Muscle of leg (tissue), 3 donors: ENCODE measurements at regions not wholly inside any gene's neighbourhood (a gene's known extent, or its start where the extent isn't known, plus 50 kb on each side); places are given as distances from the start of the nearest gene placed in this dataset.

Experiments used
- DNase-seq: peaks from one replicate; pipeline ENCODE4 v3.0.0; 2013
- H3K27ac ChIP-seq: one replicate; pipeline ENCODE4 v1.5.1; 2013; ENCODE audit warnings: mild to moderate bottlenecking, low read length, control low read depth
- H3K27me3 ChIP-seq: one replicate; pipeline ENCODE4 v1.6.1; 2013; ENCODE audit warnings: low read length; ENCODE audit not compliant: control insufficient read depth, insufficient read depth
- H3K36me3 ChIP-seq: one replicate; pipeline ENCODE4 v1.6.1; 2013; ENCODE audit warnings: low read length; ENCODE audit not compliant: control insufficient read depth, insufficient read depth
- H3K4me1 ChIP-seq: one replicate; pipeline ENCODE4 v1.6.1; 2013; ENCODE audit warnings: low read length; ENCODE audit not compliant: control insufficient read depth, insufficient read depth
- H3K4me3 ChIP-seq: one replicate; pipeline ENCODE4 v1.5.1; 2013; ENCODE audit warnings: low read length, control low read depth
- H3K9me3 ChIP-seq: replicated peaks from 2 replicates; pipeline ENCODE4 v1.6.1; 2013; ENCODE audit warnings: low read depth, low read length; ENCODE audit not compliant: control insufficient read depth
- WGBS: methylation state at CpG from one replicate; pipeline ENCODE4 v1.1.5; 2013; ENCODE audit warnings: missing lambda C conversion rate; ENCODE audit not compliant: insufficient coverage; 5-methylcytosine and 5-hydroxymethylcytosine counted together

GRCh38 chr6:56764081-56764566 is 121.4 kb upstream of the DST start:
- Histone ChIP-seq H3K4me3 (no peak overlapping the region), H3K4me1 (no peaks in the 10 kb centered on the region), H3K27ac (no peak overlapping the region), H3K9me3 (no peaks in the 10 kb centered on the region), H3K36me3 (no peaks in the 10 kb centered on the region), H3K27me3 (no peaks in the 10 kb centered on the region)
- no peak for DNase-seq
- 52% methylated on average over 3 of the region's 3 CpGs for WGBS

- no peaks in the 10 kb centered on the region for H3K27me3 ChIP-seq
- H3K9me3 ChIP-seq, result no peaks in the 10 kb centered on the region
- H3K4me1 ChIP-seq, result peaks cover 6% of the 10 kb centered on the region
- no peaks in the 10 kb centered on the region for H3K36me3 ChIP-seq
- no peak overlapping the region for H3K4me3 ChIP-seq
- no peak for DNase-seq
- no peak overlapping the region for H3K27ac ChIP-seq
- WGBS, result no CpG with 5 or more reads among the region's 1 CpG
These were observed 119.0 kb upstream of the DST start for GRCh38 chr6:56761651-56762050.

- WGBS, result 67% methylated on average over 1 of the region's 1 CpG
- no peak overlapping the region for H3K27ac ChIP-seq
- H3K4me3 ChIP-seq, result no peak overlapping the region
- H3K4me1 ChIP-seq, result peaks cover 6% of the 10 kb centered on the region
- H3K9me3 ChIP-seq, result no peaks in the 10 kb centered on the region
- no peaks in the 10 kb centered on the region for H3K27me3 ChIP-seq
- DNase-seq, result no peak
- no peaks in the 10 kb centered on the region for H3K36me3 ChIP-seq
These were observed 118.2 kb upstream of the DST start for GRCh38 chr6:56760842-56761241.

- WGBS, result 70% methylated on average over 2 of the region's 2 CpGs
- H3K27ac ChIP-seq, result no peak overlapping the region
- peaks cover 6% of the 10 kb centered on the region for H3K4me1 ChIP-seq
- H3K36me3 ChIP-seq, result no peaks in the 10 kb centered on the region
- peak; percentile 27 for DNase-seq
- H3K27me3 ChIP-seq, result no peaks in the 10 kb centered on the region
- no peaks in the 10 kb centered on the region for H3K9me3 ChIP-seq
- H3K4me3 ChIP-seq, result no peak overlapping the region
These were observed 116.8 kb upstream of the DST start for GRCh38 chr6:56759521-56759920.

GRCh38 chr6:56758553-56758952 is 115.9 kb upstream of the DST start:
- Histone ChIP-seq H3K27me3 (no peaks in the 10 kb centered on the region), H3K9me3 (no peaks in the 10 kb centered on the region), H3K36me3 (no peaks in the 10 kb centered on the region), H3K27ac (no peak overlapping the region), H3K4me3 (no peak overlapping the region), H3K4me1 (peaks cover 6% of the 10 kb centered on the region)
- DNase-seq, result no peak
- WGBS, result 81% methylated on average over 2 of the region's 2 CpGs

- H3K27ac ChIP-seq, result no peak overlapping the region
- DNase-seq, result no peak
- H3K9me3 ChIP-seq, result no peaks in the 10 kb centered on the region
- H3K4me3 ChIP-seq, result no peak overlapping the region
- H3K4me1 ChIP-seq, result peaks cover 6% of the 10 kb centered on the region
- H3K27me3 ChIP-seq, result no peaks in the 10 kb centered on the region
- no peaks in the 10 kb centered on the region for H3K36me3 ChIP-seq
These were observed 115.4 kb upstream of the DST start for GRCh38 chr6:56758120-56758519.

GRCh38 chr6:56757588-56757984 is 114.9 kb upstream of the DST start:
- DNase-seq, result no peak
- Histone ChIP-seq H3K4me3 (no peak overlapping the region), H3K27ac (no peak overlapping the region), H3K4me1 (peaks cover 6% of the 10 kb centered on the region), H3K9me3 (no peaks in the 10 kb centered on the region), H3K36me3 (no peaks in the 10 kb centered on the region), H3K27me3 (no peaks in the 10 kb centered on the region)
- no CpG with 5 or more reads among the region's 1 CpG for WGBS

GRCh38 chr6:56756791-56757587 is 114.3 kb upstream of the DST start:
- no peak overlapping the region for H3K4me3 ChIP-seq
- no peaks in the 10 kb centered on the region for H3K9me3 ChIP-seq
- H3K36me3 ChIP-seq, result no peaks in the 10 kb centered on the region
- no CpG with 5 or more reads among the region's 1 CpG for WGBS
- no peak for DNase-seq
- H3K27me3 ChIP-seq, result no peaks in the 10 kb centered on the region
- H3K27ac ChIP-seq, result no peak overlapping the region
- peaks cover 6% of the 10 kb centered on the region for H3K4me1 ChIP-seq

- Histone ChIP-seq H3K9me3 (no peaks in the 10 kb centered on the region), H3K27ac (no peak overlapping the region), H3K4me3 (no peak overlapping the region), H3K36me3 (no peaks in the 10 kb centered on the region), H3K27me3 (no peaks in the 10 kb centered on the region), H3K4me1 (peaks cover 6% of the 10 kb centered on the region)
- WGBS, result 67% methylated on average over 3 of the region's 4 CpGs
- no peak for DNase-seq
These were observed 113.6 kb upstream of the DST start for GRCh38 chr6:56756219-56756789.

- H3K36me3 ChIP-seq, result no peaks in the 10 kb centered on the region
- peaks cover 6% of the 10 kb centered on the region for H3K4me1 ChIP-seq
- no peaks in the 10 kb centered on the region for H3K27me3 ChIP-seq
- 73% methylated on average over 2 of the region's 2 CpGs for WGBS
- H3K27ac ChIP-seq, result no peak overlapping the region
- H3K9me3 ChIP-seq, result no peaks in the 10 kb centered on the region
- DNase-seq, result no peak
- H3K4me3 ChIP-seq, result no peak overlapping the region
These were observed 112.4 kb upstream of the DST start for GRCh38 chr6:56755040-56755439.
